HG03025 (cell line): ENCODE measurements at regions not wholly inside any gene's neighbourhood (a gene's known extent, or its start where the extent isn't known, plus 50 kb on each side); places are given as distances from the start of the nearest gene placed in this dataset.
A peak's percentile ranks its signal among the peaks of the same experiment; 100 is the strongest.

Experiments used
- ATAC-seq: cut with Tn5 transposase; IDR thresholded peaks from one replicate; pipeline ENCODE4 v1.9.1; 2021; ENCODE audit warnings: mild to moderate bottlenecking, moderate library complexity; ENCODE audit not compliant: unreplicated experiment, low FRiP score

DNA sequence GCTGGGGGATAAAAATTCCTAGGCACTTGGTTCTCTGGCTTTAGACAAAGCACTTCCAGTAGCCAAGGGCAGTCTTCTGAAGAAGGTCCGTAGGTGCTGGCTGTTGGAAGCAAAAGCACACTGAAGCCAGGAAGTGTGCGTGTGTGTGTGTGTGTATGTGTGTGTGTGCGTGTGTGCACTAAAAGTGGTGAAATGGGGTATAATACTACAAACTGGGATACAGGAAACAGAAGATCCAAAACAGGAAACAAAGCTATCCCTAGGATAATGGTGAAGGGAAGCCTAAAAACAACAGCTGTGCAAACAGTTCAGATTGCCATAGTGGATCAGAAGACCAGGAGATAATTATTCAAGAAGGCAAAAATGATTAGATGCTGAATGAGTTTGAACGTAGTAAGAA lies 103.4 kb downstream of the IL20RB start:
- ATAC-seq, result no peak

DNA sequence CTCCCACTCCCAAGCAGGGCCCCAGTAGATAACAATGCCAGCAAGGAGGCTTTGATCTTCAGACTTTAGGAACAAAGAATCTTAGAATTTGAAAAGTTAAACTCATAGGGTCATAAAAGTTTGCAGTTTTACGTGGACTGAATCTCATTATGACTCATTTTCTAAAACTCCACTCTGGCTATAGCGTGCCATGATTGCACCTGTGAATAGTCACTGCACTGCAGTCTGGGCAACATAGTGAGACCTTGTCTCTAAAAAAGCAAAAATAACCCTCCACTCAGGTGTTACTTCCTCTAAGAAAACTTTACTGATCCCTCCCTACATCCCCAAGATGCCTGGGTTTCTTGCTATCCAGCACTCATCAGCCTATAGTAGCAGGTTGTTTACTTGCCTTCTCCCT lies 104.5 kb downstream of the IL20RB start:
- peak; percentile 92 for ATAC-seq

DNA sequence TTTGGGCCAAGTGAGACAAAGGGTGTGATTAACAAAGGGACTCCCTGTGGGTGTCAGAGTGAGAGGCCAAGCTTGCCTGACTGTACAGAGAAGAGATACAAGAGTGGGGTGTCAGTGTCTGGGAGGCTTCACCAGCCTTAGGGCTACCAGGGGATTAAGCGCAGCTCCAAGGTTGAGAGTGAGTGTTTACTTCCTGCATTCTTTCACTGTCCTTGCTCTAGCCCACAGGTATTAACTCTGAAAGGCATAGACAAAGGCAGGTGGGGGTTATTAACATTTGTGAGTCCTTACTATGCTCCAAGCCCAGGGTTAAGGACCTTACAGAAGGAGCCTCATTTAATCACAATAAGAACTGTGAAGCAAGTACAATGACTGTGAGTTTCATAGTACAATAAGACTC lies 107.6 kb downstream of the IL20RB start:
- ATAC-seq, result no peak

DNA sequence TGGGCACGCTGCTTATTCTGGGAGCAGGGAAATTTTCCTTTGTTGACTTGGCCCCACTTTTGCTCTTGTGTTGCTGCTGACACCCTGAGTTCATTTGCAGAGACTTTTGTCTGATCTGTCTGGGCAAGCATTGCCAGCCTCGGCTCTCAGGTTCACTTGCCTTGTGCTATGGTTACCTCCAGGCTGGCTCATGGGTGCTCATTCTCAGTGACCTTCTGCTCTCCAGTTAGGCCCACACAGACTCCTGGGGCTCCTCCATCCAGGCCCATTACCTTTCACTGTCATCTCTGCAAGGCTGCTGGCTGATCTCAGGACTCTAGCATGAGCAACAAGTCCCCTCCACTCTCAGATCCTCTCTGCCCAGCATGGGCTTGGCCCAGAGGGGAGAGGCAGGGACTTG lies 108.3 kb downstream of the IL20RB start:
- ATAC-seq, result no peak

DNA sequence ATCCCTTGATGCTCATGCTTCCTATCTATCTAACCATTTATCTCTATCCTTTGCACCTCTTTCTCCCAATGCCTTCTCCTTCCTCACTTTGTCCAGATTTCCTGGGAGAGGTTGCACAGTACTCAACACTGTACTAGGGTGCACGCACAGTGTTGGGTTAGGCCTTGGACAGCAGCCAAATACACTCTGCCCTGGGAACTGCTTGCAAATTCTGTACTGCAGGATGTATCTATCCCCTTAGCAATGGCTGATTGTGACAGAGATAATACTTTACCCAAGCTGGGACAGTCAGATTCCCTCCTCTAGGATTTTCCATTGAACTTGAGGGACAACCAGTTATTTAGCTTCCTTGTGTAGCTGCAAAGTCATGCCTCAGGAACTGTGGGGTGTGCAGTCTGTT lies 113.3 kb downstream of the IL20RB start:
- no peak for ATAC-seq

DNA sequence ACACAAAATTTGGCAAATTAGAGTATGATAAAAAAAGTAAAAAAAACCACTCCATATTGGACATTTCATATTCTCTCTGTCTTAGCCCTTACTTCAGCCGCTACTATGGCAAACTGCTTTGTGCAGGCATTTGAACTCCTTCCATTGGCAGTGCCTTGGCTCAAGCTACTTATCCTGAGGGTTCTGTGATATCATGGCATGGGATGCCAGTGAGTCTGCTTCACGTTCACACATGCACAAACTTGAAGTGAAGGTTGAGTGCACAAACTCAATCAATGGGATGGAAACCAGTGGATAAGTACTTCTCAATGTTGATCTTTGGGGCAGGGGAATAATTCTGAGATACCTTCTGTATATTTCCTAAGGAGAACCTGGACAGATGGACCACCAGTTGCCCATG lies 117.2 kb downstream of the IL20RB start:
- ATAC-seq, result no peak

DNA sequence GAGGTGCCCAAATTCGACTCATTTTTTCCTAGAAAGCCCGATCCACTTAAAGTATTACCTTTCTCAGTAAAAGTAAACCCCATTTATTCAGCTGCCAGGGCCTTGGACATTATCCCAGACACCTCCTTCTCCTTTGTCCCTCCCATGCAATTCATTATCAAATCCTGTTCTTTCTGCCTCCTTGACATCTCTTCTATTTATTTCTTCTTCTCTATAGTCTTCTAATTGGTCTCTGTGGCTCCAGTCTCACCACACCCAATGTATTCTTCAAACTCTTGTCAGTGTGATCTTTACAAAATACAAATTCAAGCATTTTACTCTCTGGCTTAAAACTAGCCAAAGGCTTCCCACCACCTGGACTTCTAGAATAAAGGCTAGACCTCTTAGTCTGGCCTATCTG lies 120.3 kb downstream of the IL20RB start:
- no peak for ATAC-seq

DNA sequence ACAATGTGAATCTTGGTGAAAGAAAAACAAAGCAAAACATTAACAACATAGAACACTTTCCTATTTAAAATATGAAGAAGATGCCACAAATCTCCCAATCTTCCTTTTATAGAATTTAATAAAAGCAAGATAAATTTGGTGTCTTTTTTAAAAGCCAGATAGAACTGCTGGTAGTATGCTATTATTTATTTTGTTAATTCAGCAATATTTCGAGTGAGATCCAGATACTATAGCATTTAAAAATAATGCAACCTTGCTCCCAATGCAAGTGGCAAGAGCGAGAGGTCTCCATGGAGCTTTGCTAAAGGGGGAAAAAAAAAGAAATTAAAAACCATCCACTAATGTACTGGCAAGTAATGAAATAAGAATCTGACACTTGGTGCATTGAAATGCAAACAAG lies 121.8 kb downstream of the IL20RB start:
- no peak for ATAC-seq

DNA sequence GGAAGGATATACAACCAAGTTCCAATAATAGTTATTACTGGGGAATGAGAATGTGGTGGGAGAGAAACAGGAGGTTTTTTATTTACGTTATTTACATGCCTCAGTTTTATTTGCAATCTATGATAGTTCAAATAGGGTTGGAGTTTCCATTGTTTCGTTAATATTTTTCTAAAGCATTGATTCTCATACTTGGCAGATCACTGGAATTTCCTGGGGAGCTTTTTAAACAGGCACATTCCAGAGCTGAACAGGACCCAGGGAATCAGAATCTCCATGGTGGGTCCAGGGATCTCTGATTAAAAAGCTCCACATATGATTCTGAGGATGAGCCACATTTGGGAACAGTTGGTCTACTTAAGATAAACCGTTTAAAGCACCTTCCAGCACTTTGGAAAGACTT lies 123.9 kb downstream of the IL20RB start:
- no peak for ATAC-seq

DNA sequence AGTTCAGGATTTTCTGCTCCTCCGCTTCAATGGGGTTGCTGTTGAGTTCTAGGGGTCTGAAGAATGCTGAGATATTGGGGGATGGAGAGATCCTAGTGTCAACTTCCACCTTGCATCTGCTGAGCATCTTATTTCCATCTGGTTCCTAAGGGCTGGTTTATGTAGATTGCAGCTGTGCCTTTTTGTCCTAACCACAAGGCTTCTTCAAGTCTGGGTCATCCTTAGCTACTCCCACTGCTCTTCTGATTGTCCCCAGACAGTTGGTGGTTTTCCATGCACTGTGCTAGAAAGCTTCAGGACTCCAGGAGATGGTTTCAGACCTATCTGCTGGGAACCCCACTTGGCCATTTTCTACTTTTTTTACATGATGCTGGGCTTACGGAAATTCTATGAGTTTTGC lies 125.0 kb downstream of the IL20RB start:
- no peak for ATAC-seq

DNA sequence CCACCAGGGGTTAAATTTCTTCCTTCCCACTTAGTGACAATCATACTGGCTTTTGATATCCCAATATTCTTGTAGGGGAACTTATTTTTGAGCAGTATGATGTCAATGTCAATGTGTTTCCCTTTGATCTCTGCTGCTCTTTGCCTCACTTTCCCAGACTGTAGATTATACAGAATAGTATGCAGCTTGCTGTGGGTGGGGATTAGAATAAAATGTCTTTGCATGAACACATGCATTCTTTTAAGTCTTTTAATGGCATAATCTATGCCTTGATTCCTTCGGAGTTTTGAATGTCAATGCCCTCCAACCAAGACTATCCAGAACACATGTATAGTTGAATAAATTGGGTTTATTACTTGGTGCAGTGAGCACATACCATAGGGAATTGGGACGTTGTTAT lies 125.5 kb downstream of the IL20RB start:
- ATAC-seq, result no peak

DNA sequence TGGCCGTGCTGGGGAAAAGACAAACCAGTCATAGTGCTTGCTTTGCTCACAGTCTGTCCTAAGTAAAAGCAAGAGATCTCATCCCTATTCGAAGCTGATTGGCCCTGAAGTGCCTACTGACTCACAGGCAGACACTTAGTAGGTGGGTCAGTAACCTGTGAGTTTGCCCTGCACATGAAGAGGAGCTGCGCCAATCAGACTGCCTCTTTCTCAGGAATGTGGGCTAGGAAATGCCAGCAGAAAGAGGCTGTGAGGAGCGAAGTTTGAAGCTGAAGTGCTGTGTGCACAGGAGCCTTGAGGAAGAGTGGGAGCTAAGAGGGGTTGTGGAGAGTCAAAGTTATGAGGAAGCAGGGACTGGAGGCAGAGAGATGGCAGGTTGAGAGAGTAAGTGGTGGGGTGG lies 126.8 kb downstream of the IL20RB start:
- ATAC-seq, result no peak

DNA sequence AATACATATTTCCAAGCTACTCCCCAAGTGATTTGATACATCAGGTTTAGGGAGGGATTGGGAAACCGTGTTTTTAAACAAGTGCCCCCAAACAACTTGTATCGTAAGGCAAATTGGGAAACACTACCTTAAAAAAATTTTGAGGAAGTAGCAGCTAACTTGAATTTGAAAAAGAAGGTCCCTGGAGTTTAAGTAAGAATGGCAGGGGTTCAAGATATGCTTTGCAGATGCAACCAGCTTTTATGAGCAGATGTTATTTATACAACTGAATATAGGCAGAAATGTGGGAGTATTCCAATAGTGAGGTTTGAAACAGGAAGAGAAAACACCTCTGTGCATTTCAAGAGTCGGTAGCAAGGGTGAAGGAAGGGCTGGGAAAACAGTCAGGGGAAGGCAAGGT lies 139.6 kb downstream of the IL20RB start:
- no peak for ATAC-seq

DNA sequence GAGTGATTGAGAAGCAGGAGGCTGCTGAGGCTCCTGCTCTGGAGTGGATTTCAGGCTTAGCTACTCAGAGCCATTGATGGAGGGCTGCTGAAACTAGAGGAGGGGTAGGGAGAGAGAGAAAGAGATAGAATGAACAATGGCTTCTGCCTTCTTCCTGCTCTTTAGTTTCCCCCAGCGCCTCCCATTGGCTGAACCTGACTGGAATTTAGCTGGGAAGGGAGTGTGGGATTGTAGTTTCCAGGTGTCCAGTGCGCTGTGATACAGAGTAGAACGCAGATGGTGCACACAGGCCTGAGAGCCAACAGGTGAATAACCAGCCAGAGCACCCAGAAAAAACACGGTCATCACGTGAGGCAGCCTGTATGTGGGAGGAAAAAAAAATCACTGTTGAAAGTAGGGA lies 140.1 kb downstream of the IL20RB start:
- ATAC-seq, result no peak

DNA sequence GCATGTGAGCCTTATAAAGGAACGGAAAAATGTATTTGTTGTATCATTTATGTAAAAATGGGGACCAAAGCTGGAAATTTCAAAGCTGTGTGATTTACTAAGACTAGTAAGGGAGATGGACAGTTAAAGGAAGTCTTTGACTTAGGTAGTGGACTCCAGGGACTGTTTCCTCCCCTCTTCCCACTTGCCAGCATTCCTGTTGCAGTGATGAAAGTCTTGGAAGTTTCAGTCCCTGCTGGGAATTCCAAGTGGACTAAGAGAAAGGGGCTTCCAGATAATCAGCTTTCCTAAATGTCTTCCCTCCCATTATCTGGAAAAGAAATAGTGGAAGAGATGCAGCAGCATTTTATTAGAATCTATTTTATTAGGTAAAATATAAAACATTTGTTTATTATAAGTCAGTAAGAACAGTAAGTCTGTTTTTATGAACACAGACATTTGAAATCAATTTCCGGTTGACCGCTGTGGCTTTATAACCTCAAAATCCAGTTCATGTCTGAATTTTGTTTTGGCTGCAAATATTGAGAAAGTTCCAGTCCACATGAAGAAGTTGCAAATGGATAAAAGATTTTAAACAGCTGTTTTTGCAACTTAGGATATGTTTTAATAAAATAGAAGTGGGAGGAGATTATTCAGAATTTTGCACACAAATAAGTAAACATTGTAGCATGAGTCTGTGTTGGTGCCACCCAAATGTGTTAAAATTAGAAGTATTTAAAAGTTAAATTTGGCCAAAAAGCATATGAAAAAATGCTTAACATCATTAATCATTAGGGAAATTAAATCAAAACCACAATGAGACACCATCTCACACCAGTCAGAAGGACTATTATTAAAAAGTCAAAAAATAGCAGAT lies 141.8 kb downstream of the IL20RB start:
- ATAC-seq, result no peak

DNA sequence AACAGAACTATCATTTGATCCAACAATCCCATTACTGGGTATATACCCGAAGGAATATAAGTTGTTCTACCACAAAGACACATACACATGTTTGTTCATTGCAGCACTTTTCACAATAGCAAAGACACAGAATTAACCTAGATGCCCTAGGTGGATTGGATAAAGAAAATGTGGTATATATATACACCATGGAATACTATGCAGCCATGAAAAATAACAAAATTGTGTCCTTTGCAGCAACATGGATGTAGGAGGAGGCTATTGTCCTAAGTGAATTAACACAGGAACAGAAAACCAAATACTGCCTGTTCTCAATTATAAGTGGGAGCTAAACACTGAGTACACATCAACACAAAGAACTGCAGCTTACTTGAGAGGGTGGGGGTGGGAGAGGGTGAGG lies 142.5 kb downstream of the IL20RB start:
- ATAC-seq, result no peak

DNA sequence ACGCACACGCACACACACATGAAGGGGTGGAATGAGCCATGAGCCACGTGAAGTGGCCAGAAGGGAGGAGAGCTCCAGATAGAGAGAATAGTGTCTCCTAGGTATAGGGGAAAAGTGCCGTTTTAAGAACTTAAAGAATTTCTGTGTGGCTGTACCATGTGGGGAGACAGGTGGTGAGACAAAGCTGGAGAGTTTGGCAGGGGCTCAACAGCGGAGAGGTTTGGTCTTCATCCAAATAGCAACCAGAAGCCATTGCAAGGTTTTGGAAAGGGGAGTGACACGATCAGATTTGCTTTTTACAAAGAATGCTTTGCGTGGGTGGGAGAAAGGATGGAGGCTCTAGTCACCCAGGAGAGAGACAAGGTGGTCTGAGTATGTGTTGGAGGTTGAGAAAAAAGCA lies 146.0 kb downstream of the IL20RB start:
- no peak for ATAC-seq

DNA sequence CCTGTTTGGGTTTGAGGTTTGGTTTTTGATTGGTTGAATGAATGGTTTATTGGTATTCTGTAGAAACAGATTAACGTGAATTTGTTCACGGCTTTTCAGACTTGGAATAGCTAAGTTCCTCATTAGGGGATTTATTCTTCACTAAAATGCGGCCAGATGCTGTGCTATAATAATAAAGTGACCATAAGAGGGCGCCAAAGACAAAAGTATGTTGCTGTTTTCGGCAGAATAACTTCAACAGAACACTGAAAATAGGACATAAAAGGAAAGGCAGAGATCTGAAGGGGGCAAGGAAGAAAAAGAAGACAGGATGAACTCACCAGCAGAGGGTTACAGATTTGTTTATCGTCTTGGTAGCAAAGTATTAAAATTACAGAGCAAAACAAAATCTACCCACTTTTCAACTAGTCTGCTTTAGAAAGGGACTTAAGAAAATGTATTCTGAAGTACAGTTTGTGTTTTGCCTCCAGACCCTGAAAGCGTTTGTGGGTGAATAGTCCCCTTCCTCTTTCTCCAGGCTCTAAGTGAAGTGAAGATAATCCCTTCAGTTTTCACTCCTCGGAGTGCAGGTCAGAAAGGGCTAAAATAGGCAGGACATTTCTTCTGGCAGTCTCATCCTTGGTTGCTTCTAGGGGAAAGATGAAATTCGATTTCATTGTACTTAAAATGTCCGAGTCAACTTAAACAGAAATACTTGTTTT lies 147.6 kb downstream of the IL20RB start:
- peak; percentile 57 for ATAC-seq

DNA sequence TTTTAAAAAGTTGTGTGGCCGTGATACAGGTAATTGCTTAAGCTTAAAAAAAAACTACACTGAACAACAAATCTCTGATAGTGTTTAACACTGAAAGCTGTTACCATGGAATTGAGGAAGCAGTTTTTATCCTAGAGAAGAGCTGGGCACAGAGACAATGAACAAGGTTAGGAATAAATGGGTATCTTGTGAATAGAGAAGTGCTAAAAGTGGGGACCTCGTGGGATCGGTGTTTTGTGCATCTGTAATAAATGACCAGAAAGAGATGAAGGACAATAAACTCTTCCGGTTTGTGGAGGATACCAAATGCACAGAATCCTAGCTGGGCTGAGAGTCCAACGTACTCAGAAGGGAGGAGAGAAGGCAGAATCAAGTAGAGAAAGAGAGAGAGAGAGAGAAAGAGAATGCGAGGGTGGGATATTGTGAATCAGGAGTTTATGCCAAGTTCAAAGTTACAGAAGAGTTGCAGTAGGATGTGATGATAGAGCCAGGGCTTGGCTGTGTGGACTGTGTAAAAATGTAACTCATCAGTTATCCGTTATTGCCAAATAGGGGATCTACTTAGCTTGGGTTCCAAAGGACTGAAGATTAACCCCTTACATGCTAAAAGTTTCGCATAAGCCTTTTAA lies 148.9 kb downstream of the IL20RB start:
- ATAC-seq, result no peak

DNA sequence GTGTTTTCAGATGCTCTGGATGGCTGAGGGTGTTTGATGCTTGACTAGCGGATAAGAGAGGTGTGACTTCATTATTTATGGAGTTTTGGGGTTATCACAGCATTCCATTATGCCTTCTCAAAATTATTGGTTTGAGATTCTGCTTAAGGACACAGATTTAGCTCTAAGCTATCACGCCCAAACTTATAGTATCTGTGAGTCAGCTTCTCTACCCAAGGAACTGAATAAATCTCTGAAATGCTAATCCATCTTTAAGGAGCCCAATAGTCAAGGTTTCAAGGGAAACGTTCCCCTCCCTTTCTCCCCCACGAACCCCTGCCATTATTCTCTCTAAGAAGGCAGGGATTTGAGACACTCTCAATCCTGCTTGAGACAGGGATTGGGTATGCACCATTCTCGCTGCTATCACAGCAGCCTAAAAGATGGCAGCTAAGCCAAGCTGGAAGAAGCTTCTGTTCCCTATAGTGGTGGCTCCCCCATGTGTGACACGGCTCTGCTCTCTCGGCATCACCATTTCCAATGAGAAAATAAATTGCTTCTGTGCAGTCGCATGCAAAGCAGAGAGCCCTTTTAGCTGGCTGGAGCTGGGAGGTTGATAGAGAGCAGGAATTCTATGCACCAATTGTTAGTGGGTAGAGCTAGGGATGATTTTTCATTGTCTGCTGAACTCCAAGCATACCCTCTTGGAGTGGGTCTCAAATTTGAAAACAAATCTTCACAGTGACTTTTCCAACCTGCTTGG lies 151.1 kb downstream of the IL20RB start:
- ATAC-seq, result no peak

DNA sequence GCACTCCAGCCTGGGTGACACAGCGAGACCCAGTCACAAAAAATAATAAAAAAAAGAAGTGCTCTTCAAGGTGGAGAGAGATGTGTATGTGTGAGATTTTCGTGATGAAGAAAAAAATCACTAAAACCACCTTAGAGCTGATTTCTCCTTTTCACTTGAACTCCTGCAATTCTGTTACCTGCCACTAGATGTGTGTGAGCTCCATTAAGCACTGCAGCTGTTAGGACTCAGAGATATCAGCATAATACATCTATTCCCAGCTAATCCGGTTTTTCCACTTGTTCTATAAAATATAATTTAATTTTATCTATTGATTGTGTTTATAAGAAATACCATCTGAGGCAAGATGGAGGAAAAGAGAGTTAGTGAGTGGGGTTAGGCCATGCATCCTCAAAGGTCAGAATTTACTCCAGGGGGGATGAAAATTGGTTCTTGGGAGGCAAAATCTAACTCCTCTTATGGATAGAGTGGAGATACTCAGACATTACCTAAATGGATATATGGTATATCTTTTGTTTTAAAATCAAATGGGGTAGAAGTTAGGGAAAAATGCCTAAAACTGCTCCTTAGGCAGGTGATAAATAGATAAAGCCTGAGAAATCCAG lies 152.7 kb downstream of the IL20RB start:
- no peak for ATAC-seq
